Trophoblast cell (in vitro differentiated cells and primary cell): ENCODE measurements at regions not wholly inside any gene's neighbourhood (a gene's known extent, or its start where the extent isn't known, plus 50 kb on each side); places are given as distances from the start of the nearest gene placed in this dataset.
A peak's percentile ranks its signal among the peaks of the same experiment; 100 is the strongest.

Experiments used
- DNase-seq, 2 donors: peaks; one replicate each; pipeline ENCODE4 v3.0.0-alpha.2; 2016
- H2AFZ ChIP-seq: 2 replicates; pipeline ENCODE4 v1.6.1; 2013; ENCODE audit warnings: low read length, moderate library complexity, mild to moderate bottlenecking; ENCODE audit not compliant: insufficient read depth, poor library complexity
- H2AK5ac ChIP-seq: 2 replicates; pipeline ENCODE4 v1.6.1; 2013; ENCODE audit warnings: mild to moderate bottlenecking, low read length
- H2BK120ac ChIP-seq: 2 replicates; pipeline ENCODE4 v1.6.1; 2013; ENCODE audit warnings: low read length, mild to moderate bottlenecking, moderate library complexity; ENCODE audit not compliant: insufficient read depth, poor library complexity
- H2BK12ac ChIP-seq: 2 replicates; pipeline ENCODE4 v1.6.1; 2013; ENCODE audit warnings: mild to moderate bottlenecking, low read length, moderate library complexity
- H2BK5ac ChIP-seq: 2 replicates; pipeline ENCODE4 v1.6.1; 2013; ENCODE audit warnings: low read length, low read depth, moderate library complexity, mild to moderate bottlenecking; ENCODE audit not compliant: poor library complexity
- H3K14ac ChIP-seq: 2 replicates; pipeline ENCODE4 v1.6.1; 2013; ENCODE audit warnings: mild to moderate bottlenecking, low read length
- H3K18ac ChIP-seq: 2 replicates; pipeline ENCODE4 v1.6.1; 2013; ENCODE audit warnings: mild to moderate bottlenecking, low read length
- H3K23ac ChIP-seq: 2 replicates; pipeline ENCODE4 v1.6.1; 2013; ENCODE audit warnings: low read length
- H3K27ac ChIP-seq: 2 replicates; pipeline ENCODE4 v1.5.1; 2013; ENCODE audit warnings: low read depth, mild to moderate bottlenecking, inconsistent platforms, low read length, moderate library complexity
- H3K27me3 ChIP-seq: 2 replicates; pipeline ENCODE4 v1.6.1; 2013; ENCODE audit warnings: inconsistent platforms, mild to moderate bottlenecking, low read length, moderate library complexity; ENCODE audit not compliant: insufficient read depth
- H3K36me3 ChIP-seq, 2 experiments: 1 replicate in 1 of 2; 2 replicates in 1 of 2; pipeline ENCODE4 v1.6.1; 2013; ENCODE audit warnings: low read length in 2 of 2, mild to moderate bottlenecking in 2 of 2, moderate library complexity in 1 of 2; ENCODE audit not compliant: insufficient read depth in 2 of 2, control insufficient read depth in 1 of 2
- H3K4ac ChIP-seq: 2 replicates; pipeline ENCODE4 v1.6.1; 2013; ENCODE audit warnings: low read depth, mild to moderate bottlenecking, low read length, moderate library complexity
- H3K4me1 ChIP-seq, 2 experiments: 1 replicate in 1 of 2; 2 replicates in 1 of 2; pipeline ENCODE4 v1.6.1; 2013; ENCODE audit warnings: low read length in 2 of 2, mild to moderate bottlenecking in 2 of 2, moderate library complexity in 1 of 2; ENCODE audit not compliant: insufficient read depth in 2 of 2, control insufficient read depth in 1 of 2
- H3K4me2 ChIP-seq: 2 replicates; pipeline ENCODE4 v1.6.1; 2013; ENCODE audit warnings: inconsistent platforms, mild to moderate bottlenecking, low read length, moderate library complexity
- H3K4me3 ChIP-seq: 2 replicates; pipeline ENCODE4 v1.5.1; 2013; ENCODE audit warnings: mild to moderate bottlenecking, low read depth, low read length, inconsistent platforms
- H3K79me1 ChIP-seq: one replicate; pipeline ENCODE4 v1.6.1; 2013; ENCODE audit warnings: low read length
- H3K79me2 ChIP-seq: 2 replicates; pipeline ENCODE4 v1.6.1; 2013; ENCODE audit warnings: low read length, mild to moderate bottlenecking; ENCODE audit not compliant: control insufficient read depth, insufficient read depth, poor library complexity
- H3K9ac ChIP-seq: 2 replicates; pipeline ENCODE4 v1.6.1; 2013; ENCODE audit warnings: mild to moderate bottlenecking, low read length
- H3K9me3 ChIP-seq: 2 replicates; pipeline ENCODE4 v1.6.1; 2013; ENCODE audit warnings: low read depth, mild to moderate bottlenecking, control low read depth, inconsistent platforms, low read length; ENCODE audit not compliant: insufficient read depth
- H4K12ac ChIP-seq: 2 replicates; pipeline ENCODE4 v1.6.1; 2013; ENCODE audit warnings: low read depth, mild to moderate bottlenecking, low read length, moderate library complexity
- H4K8ac ChIP-seq: 2 replicates; pipeline ENCODE4 v1.6.1; 2013; ENCODE audit warnings: low read depth, mild to moderate bottlenecking, low read length, moderate library complexity
- H4K91ac ChIP-seq: one replicate; pipeline ENCODE4 v1.6.1; 2013; ENCODE audit warnings: low read depth, mild to moderate bottlenecking, low read length, moderate library complexity
- WGBS: extraction: QIAGEN DNeasy Blood & Tissue Kit; methylation state at CpG from one replicate; pipeline ENCODE4 v1.1.7; 2013; ENCODE audit warnings: missing lambda C conversion rate; ENCODE audit not compliant: insufficient read length, insufficient coverage; ENCODE audit errors: extremely low coverage; 5-methylcytosine and 5-hydroxymethylcytosine counted together

DNA sequence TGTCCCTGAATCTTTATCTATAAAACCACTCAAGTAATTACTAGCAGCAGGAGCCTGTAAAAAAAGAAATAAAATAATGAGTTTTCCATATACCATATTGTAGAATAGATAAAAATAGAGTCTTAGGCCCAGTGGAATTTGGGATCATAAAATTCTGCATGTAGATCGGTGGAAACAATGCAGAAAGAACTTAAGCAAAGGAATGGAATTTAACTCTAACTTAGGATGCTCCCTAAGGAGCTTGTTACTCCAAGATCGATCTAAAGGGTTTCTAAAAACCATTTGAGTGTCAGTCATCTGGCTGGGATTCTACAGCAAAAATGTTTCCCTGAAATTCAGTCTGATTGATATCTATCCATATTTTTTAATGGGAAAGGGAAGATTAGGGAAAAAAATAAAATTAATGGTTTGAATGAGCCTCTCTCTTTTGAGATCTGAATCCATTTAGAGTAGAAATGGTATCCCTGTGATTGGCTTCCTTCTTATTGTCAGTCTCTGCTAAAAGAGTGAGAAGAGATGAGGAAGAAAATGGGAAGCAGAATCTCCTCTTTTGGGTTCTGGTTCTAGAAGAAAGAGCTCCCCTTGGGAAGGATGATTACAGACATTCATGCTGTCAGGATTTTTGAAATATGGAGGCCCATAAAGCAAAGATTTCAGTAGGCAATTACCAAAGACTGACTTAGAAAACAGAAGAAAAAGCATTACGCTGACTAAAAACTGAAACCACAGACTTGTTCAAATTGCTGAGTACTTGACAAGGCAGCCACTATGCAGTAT is 564.3 kb upstream of the MARCKS start:
- Histone ChIP-seq H3K4ac (no peak overlapping the region), H2BK12ac (no peak overlapping the region), H3K27ac (no peak overlapping the region), H3K4me1 (no peaks in the 10 kb centered on the region), H3K79me1 (no peaks in the 10 kb centered on the region), H2AK5ac (no peak overlapping the region), H3K9me3 (no peaks in the 10 kb centered on the region), H3K14ac (no peak overlapping the region), H3K4me3 (no peak overlapping the region), H3K23ac (no peak overlapping the region), H2AFZ (no peak overlapping the region), H3K4me2 (no peak overlapping the region), H4K91ac (no peak overlapping the region), H3K27me3 (no peaks in the 10 kb centered on the region), H3K18ac (no peak overlapping the region), H3K79me2 (no peaks in the 10 kb centered on the region), H4K12ac (no peak overlapping the region), H4K8ac (no peak overlapping the region), H2BK120ac (no peak overlapping the region), H3K9ac (no peak overlapping the region), H3K36me3 (no peaks in the 10 kb centered on the region), H2BK5ac (no peak overlapping the region)
- WGBS, result no CpG with 5 or more reads among the region's 3 CpGs
- no peak for DNase-seq

DNA sequence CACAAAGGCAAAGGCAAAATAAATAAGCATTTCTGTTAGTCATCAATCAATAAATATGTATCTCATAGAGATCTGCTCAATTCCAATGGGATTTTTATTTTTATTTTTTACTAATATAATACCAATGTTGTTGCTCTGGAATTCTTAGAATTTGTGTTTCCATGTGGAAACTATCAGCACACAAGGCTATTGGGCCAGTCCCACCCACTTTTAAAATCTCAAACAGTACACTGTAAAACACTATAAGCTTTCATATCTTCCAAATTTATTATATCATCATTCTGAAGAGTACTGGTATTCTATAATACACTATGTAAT is 563.8 kb upstream of the MARCKS start:
- no peak overlapping the region for H2BK120ac ChIP-seq
- no peak overlapping the region for H2AFZ ChIP-seq
- no peak for DNase-seq
- no peak overlapping the region for H4K91ac ChIP-seq
- no peak overlapping the region for H3K14ac ChIP-seq
- no peak overlapping the region for H4K12ac ChIP-seq
- no peaks in the 10 kb centered on the region for H3K79me2 ChIP-seq
- H3K4ac ChIP-seq, result no peak overlapping the region
- H2BK12ac ChIP-seq, result no peak overlapping the region
- no peaks in the 10 kb centered on the region for H3K9me3 ChIP-seq
- H3K23ac ChIP-seq, result no peak overlapping the region
- H3K79me1 ChIP-seq, result no peaks in the 10 kb centered on the region
- no peak overlapping the region for H3K18ac ChIP-seq
- no peaks in the 10 kb centered on the region for H3K4me1 ChIP-seq
- H3K27ac ChIP-seq, result no peak overlapping the region
- H3K4me2 ChIP-seq, result no peak overlapping the region
- no peaks in the 10 kb centered on the region for H3K27me3 ChIP-seq
- no peak overlapping the region for H2AK5ac ChIP-seq
- H2BK5ac ChIP-seq, result no peak overlapping the region
- no peaks in the 10 kb centered on the region for H3K36me3 ChIP-seq
- H3K9ac ChIP-seq, result no peak overlapping the region
- H3K4me3 ChIP-seq, result no peak overlapping the region
- H4K8ac ChIP-seq, result no peak overlapping the region

- no peak overlapping the region for H2BK12ac ChIP-seq
- H3K36me3 ChIP-seq, result no peaks in the 10 kb centered on the region
- H3K14ac ChIP-seq, result no peak overlapping the region
- H2AFZ ChIP-seq, result no peak overlapping the region
- H2AK5ac ChIP-seq, result no peak overlapping the region
- no peak overlapping the region for H3K4me2 ChIP-seq
- H3K23ac ChIP-seq, result no peak overlapping the region
- H3K9ac ChIP-seq, result no peak overlapping the region
- no peaks in the 10 kb centered on the region for H3K79me2 ChIP-seq
- no peaks in the 10 kb centered on the region for H3K27me3 ChIP-seq
- no peak overlapping the region for H3K4ac ChIP-seq
- no peak overlapping the region for H3K27ac ChIP-seq
- DNase-seq, result no peak
- no peak overlapping the region for H3K18ac ChIP-seq
- no peak overlapping the region for H3K4me3 ChIP-seq
- H3K9me3 ChIP-seq, result no peaks in the 10 kb centered on the region
- H3K4me1 ChIP-seq, result no peaks in the 10 kb centered on the region
- H4K12ac ChIP-seq, result no peak overlapping the region
- H4K8ac ChIP-seq, result no peak overlapping the region
- H3K79me1 ChIP-seq, result no peaks in the 10 kb centered on the region
- no peak overlapping the region for H2BK5ac ChIP-seq
- H4K91ac ChIP-seq, result no peak overlapping the region
- no peak overlapping the region for H2BK120ac ChIP-seq
Measured at GRCh38 chr6:113299531-113299930, 557.6 kb upstream of the MARCKS start.

GRCh38 chr6:113301651-113302050 is 555.5 kb upstream of the MARCKS start:
- H3K4me3 ChIP-seq, result no peak overlapping the region

More at GRCh38 chr6:113301651-113302050, 555.5 kb upstream of the MARCKS start:
- Histone ChIP-seq H3K36me3 (no peaks in the 10 kb centered on the region), H3K4ac (no peak overlapping the region), H2AFZ (no peak overlapping the region), H3K14ac (no peak overlapping the region), H3K9me3 (no peaks in the 10 kb centered on the region), H3K27ac (no peak overlapping the region), H3K23ac (no peak overlapping the region), H3K27me3 (no peaks in the 10 kb centered on the region), H2BK5ac (no peak overlapping the region), H2BK120ac (no peak overlapping the region), H4K12ac (no peak overlapping the region), H4K8ac (no peak overlapping the region), H3K18ac (no peak overlapping the region), H2AK5ac (no peak overlapping the region), H2BK12ac (no peak overlapping the region), H3K79me1 (peaks cover 3% of the 10 kb centered on the region), H3K79me2 (no peaks in the 10 kb centered on the region), H3K9ac (no peak overlapping the region), H4K91ac (no peak overlapping the region), H3K4me1 (peaks cover 0 to 2% of the 10 kb centered on the region in 2 experiments), H3K4me2 (no peak overlapping the region)
- peak in 1 of 2 donors; percentile 53 for DNase-seq
